SW480 (cell line): ENCODE measurements at regions not wholly inside any gene's neighbourhood (a gene's known extent, or its start where the extent isn't known, plus 50 kb on each side); places are given as distances from the start of the nearest gene placed in this dataset.

Experiments used
- DNase-seq: peaks from one replicate; pipeline ENCODE4 v3.0.0-alpha.2; 2016; ENCODE audit warnings: low spot score

- DNase-seq: no peak
Observed at GRCh38 chr3:55242921-55243320, 244.2 kb downstream of the WNT5A start.

- no peak for DNase-seq
Observed at GRCh38 chr3:55241098-55241497, 246.0 kb downstream of the WNT5A start.

- no peak for DNase-seq
Observed at GRCh38 chr3:55235416-55235815, 251.7 kb downstream of the WNT5A start.

GRCh38 chr3:55226696-55227095 lies 260.4 kb downstream of the WNT5A start:
- no peak for DNase-seq

GRCh38 chr3:55218577-55218976 lies 268.5 kb downstream of the WNT5A start:
- no peak for DNase-seq

- no peak for DNase-seq
Observed at GRCh38 chr3:55207744-55208143, 279.4 kb downstream of the WNT5A start.

- DNase-seq: no peak
Observed at GRCh38 chr3:55205990-55206389, 278.1 kb upstream of the LRTM1 start.

- no peak for DNase-seq
Observed at GRCh38 chr3:55204417-55204816, 276.6 kb upstream of the LRTM1 start.

- no peak for DNase-seq
Observed at GRCh38 chr3:55203546-55203945, 275.7 kb upstream of the LRTM1 start.

GRCh38 chr3:55203006-55203405 lies 275.1 kb upstream of the LRTM1 start:
- peak; percentile 54 for DNase-seq

- DNase-seq: peak; percentile 33
Observed at GRCh38 chr3:55202326-55202725, 274.5 kb upstream of the LRTM1 start.

- no peak for DNase-seq
Observed at GRCh38 chr3:55201779-55202178, 273.9 kb upstream of the LRTM1 start.

- DNase-seq: no peak
Observed at GRCh38 chr3:55200906-55201305, 273.0 kb upstream of the LRTM1 start.

- no peak for DNase-seq
Observed at GRCh38 chr3:55198554-55198953, 270.7 kb upstream of the LRTM1 start.

GRCh38 chr3:55197021-55197420 lies 269.2 kb upstream of the LRTM1 start:
- DNase-seq: no peak

- no peak for DNase-seq
Observed at GRCh38 chr3:55196495-55196894, 268.6 kb upstream of the LRTM1 start.

GRCh38 chr3:55194376-55194775 lies 266.5 kb upstream of the LRTM1 start:
- no peak for DNase-seq

GRCh38 chr3:55191911-55192775 lies 264.3 kb upstream of the LRTM1 start:
- peak; percentile 55 for DNase-seq

- DNase-seq: peak; percentile 40
Observed at GRCh38 chr3:55190331-55190730, 262.5 kb upstream of the LRTM1 start.

- DNase-seq: peak; percentile 89
Observed at GRCh38 chr3:55189359-55189801, 261.5 kb upstream of the LRTM1 start.

GRCh38 chr3:55185380-55185779 lies 257.5 kb upstream of the LRTM1 start:
- DNase-seq: no peak

- no peak for DNase-seq
Observed at GRCh38 chr3:55183201-55183600, 255.3 kb upstream of the LRTM1 start.

GRCh38 chr3:55180936-55181535 lies 253.2 kb upstream of the LRTM1 start:
- DNase-seq: no peak

GRCh38 chr3:55180161-55180560 lies 252.3 kb upstream of the LRTM1 start:
- no peak for DNase-seq
